ENCODE measurements at regions not wholly inside any gene's neighbourhood (a gene's known extent, or its start where the extent isn't known, plus 50 kb on each side); places are given as distances from the start of the nearest gene placed in this dataset.

DNA sequence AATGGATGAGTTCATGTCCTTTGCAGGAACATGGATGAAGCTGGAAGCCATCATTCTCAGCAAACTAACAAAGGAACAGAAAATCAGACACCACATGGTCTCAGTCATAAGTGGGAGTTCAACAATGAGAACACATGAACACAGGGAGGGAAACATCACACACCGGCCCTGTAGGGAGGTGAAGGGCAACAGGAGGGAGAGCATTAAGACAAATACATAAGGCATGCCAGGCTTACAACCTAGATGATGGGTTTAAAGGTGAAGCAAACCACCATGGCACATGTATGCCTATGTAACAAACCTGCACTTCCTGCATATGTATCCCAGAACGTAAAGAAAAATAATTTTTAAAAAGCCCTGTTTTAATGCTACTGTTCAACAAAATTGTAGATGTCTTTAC lies 914.2 kb upstream of the ATXN7L3B start:
- H3K36me3 Mint-ChIP-seq, result no peaks in the 10 kb centered on the region
- TF ChIP-seq, protein P1, sequence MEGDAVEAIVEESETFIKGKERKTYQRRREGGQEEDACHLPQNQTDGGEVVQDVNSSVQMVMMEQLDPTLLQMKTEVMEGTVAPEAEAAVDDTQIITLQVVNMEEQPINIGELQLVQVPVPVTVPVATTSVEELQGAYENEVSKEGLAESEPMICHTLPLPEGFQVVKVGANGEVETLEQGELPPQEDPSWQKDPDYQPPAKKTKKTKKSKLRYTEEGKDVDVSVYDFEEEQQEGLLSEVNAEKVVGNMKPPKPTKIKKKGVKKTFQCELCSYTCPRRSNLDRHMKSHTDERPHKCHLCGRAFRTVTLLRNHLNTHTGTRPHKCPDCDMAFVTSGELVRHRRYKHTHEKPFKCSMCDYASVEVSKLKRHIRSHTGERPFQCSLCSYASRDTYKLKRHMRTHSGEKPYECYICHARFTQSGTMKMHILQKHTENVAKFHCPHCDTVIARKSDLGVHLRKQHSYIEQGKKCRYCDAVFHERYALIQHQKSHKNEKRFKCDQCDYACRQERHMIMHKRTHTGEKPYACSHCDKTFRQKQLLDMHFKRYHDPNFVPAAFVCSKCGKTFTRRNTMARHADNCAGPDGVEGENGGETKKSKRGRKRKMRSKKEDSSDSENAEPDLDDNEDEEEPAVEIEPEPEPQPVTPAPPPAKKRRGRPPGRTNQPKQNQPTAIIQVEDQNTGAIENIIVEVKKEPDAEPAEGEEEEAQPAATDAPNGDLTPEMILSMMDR (IDR thresholded peaks at IDR 0.05; ENCODE audit: unreplicated experiment), result no peak
- H3K9me3 Mint-ChIP-seq, result peaks cover 7% of the 10 kb centered on the region
- H3K4me1 Mint-ChIP-seq, result no peaks in the 10 kb centered on the region
- no peak for DNase-seq (ENCODE audit: low spot score in 2 of 2, unreplicated experiment in 2 of 2)
- no peak overlapping the region for H3K4me3 Mint-ChIP-seq
- no peaks in the 10 kb centered on the region for H3K27me3 Mint-ChIP-seq (ENCODE audit: low read depth)
- H3K27ac Mint-ChIP-seq, result no peak overlapping the region

DNA sequence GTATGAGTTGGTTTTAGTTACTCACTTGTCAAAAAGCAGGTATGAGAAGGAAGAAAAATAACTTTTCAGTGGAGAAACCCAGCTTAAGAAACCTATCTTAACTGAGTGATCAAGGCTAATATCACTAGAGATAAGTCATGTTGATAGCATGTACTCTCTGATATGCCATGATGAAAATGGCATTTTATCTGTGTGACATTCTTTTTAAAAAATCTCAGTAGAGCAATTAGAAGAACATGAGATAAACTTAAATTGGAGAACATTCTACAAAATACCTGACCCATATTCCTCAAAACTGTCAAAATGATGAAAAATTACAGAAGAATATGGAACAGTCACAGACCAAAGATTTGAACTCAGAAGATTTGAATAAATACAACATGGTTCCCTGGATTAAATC lies 912.4 kb upstream of the ATXN7L3B start:
- H3K27ac Mint-ChIP-seq, result no peak overlapping the region
- no peaks in the 10 kb centered on the region for H3K27me3 Mint-ChIP-seq (ENCODE audit: low read depth)
- TF ChIP-seq, protein P1 (IDR thresholded peaks at IDR 0.05; ENCODE audit: unreplicated experiment), result no peak
- no peaks in the 10 kb centered on the region for H3K36me3 Mint-ChIP-seq
- no peaks in the 10 kb centered on the region for H3K4me1 Mint-ChIP-seq
- peaks cover 7% of the 10 kb centered on the region for H3K9me3 Mint-ChIP-seq
- no peak overlapping the region for H3K4me3 Mint-ChIP-seq
- no peak for DNase-seq (ENCODE audit: low spot score in 2 of 2, unreplicated experiment in 2 of 2)

DNA sequence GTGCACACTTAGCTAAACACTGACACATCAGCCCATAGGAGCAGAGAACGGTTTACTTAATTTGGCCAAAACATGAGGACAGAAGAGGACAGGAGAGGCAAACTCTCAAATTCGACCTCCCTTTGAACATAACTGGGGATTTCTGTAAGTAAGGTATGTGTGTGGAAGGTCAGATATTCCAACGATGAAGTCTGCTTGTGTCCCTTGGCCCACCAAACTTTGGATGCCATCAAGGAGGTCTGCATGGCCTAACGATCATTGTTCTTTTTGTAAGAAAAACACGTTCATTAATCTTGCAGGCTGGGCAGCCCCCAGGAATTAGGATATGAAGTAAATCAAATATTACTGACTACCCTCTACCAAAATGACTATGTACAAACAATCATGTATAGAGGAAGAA lies 908.5 kb upstream of the ATXN7L3B start:
- DNase-seq (ENCODE audit: low spot score in 2 of 2, unreplicated experiment in 2 of 2), result no peak
- Mint-ChIP-seq H3K36me3 (no peaks in the 10 kb centered on the region), H3K4me1 (no peaks in the 10 kb centered on the region), H3K27ac (no peak overlapping the region), H3K9me3 (no peaks in the 10 kb centered on the region), H3K4me3 (no peak overlapping the region), H3K27me3 (ENCODE audit: low read depth) (no peaks in the 10 kb centered on the region)
- TF ChIP-seq, protein P1 (IDR thresholded peaks at IDR 0.05; ENCODE audit: unreplicated experiment), result no peak

DNA sequence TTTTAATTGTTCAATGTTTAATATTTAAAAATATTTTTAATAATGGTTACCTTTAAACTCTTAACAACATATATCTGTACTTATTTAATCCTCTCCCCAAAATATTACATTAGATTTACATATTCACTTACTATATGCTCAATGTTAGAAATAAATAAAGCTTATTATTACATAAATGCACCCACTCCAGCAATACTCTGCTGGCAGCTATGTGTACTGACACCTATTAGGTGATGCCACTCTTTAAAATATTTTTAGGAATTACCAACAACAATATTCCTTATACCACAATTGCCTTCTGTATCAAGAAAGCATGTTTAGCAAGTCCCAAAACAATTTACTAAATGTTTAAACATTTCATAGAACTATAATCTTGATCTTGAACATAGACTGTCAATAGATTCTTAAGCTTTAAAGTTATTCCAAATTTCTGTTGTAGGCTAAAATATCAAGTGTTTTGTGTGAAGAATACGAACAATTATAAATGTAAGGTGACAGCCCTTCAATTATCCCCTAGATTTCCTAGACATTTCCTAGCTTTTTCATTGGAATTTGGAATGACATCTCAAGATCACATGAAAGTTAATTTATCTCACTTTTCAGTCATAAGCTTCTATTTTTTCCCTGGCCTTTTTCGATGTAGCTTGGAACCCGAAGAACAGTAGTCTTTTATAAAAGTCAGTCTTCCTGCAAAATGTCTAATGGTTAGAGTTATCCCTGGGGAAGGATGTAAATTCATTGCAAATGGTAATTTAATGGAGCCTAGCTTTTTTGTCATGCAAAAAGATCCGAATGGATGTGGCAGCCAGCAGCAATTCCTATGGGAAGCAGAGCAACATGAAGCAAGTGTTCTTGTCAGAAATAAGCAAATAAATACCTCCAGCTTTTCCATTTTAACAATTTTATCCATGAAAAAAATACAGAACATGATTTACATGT lies 907.5 kb upstream of the ATXN7L3B start:
- H3K9me3 Mint-ChIP-seq, result no peaks in the 10 kb centered on the region
- no peak overlapping the region for H3K27ac Mint-ChIP-seq
- no peak for DNase-seq (ENCODE audit: low spot score in 2 of 2, unreplicated experiment in 2 of 2)
- H3K27me3 Mint-ChIP-seq (ENCODE audit: low read depth), result no peaks in the 10 kb centered on the region
- no peak overlapping the region for H3K4me3 Mint-ChIP-seq
- no peaks in the 10 kb centered on the region for H3K36me3 Mint-ChIP-seq
- TF ChIP-seq, protein P1 (IDR thresholded peaks at IDR 0.05; ENCODE audit: unreplicated experiment), result peak; percentile 37
- no peaks in the 10 kb centered on the region for H3K4me1 Mint-ChIP-seq

DNA sequence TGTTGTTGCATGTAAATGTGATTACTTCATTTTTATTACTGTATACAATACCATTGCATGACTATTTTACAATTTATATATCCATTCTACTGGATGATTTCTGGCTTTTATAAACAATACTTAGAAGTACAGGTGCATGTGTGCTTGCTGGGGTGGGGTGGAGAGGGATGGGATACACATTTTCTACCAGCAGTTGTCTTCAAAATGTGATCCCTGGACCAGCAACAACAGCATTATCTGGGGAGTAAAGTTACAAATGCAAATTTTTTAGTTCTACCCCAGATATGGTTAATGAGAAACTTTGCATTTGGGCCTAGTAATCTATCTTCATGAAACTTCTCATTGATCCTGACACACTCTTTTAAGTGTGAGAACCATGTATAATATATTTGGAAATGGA lies 905.4 kb upstream of the ATXN7L3B start:
- Mint-ChIP-seq H3K4me3 (no peak overlapping the region), H3K4me1 (peaks cover 5% of the 10 kb centered on the region), H3K36me3 (no peaks in the 10 kb centered on the region), H3K27ac (no peak overlapping the region), H3K9me3 (no peaks in the 10 kb centered on the region), H3K27me3 (ENCODE audit: low read depth) (no peaks in the 10 kb centered on the region)
- TF ChIP-seq, protein P1 (IDR thresholded peaks at IDR 0.05; ENCODE audit: unreplicated experiment), result no peak
- DNase-seq (ENCODE audit: low spot score in 2 of 2, unreplicated experiment in 2 of 2), result no peak

Data from mesothelial cell of epicardium (in vitro differentiated cells).